ENCODE measurements at regions not wholly inside any gene's neighbourhood (a gene's known extent, or its start where the extent isn't known, plus 50 kb on each side); places are given as distances from the start of the nearest gene placed in this dataset.

DNA sequence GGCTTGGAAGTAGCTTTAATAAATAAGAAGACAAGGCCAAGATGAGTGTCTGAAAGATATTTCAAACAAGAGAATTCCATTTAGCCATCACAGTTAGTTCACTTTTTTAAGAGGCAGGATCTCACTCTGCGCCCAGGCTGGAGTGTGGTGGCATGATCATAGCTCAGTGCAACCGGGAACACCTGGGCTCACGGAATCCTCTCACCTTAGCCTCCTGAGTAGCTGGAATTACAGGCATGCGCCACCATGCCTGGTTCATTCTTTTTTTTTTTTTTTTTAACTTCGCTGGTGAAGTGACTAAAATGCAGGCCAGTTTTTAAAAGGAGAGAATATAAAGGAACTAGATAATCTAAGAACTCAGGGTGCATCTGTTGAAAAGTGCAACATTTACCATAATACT is 200.3 kb downstream of the KCTD12 start:
- no peak for TF ChIP-seq POLR2A (IDR thresholded peaks at IDR 0.05)
- TF ChIP-seq, protein P1, sequence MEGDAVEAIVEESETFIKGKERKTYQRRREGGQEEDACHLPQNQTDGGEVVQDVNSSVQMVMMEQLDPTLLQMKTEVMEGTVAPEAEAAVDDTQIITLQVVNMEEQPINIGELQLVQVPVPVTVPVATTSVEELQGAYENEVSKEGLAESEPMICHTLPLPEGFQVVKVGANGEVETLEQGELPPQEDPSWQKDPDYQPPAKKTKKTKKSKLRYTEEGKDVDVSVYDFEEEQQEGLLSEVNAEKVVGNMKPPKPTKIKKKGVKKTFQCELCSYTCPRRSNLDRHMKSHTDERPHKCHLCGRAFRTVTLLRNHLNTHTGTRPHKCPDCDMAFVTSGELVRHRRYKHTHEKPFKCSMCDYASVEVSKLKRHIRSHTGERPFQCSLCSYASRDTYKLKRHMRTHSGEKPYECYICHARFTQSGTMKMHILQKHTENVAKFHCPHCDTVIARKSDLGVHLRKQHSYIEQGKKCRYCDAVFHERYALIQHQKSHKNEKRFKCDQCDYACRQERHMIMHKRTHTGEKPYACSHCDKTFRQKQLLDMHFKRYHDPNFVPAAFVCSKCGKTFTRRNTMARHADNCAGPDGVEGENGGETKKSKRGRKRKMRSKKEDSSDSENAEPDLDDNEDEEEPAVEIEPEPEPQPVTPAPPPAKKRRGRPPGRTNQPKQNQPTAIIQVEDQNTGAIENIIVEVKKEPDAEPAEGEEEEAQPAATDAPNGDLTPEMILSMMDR (IDR thresholded peaks at IDR 0.05), result no peak
- TF ChIP-seq POLR2AphosphoS5 (IDR thresholded peaks at IDR 0.05), result no peak

All from upper lobe of left lung (tissue), 4 donors.